Endothelial cell (in vitro differentiated cells): ENCODE measurements at regions not wholly inside any gene's neighbourhood (a gene's known extent, or its start where the extent isn't known, plus 50 kb on each side); places are given as distances from the start of the nearest gene placed in this dataset.

Source experiments
- DNase-seq: peaks from one replicate; pipeline ENCODE4 v3.0.0; 2021; ENCODE audit warnings: low spot score
- H3K27ac Mint-ChIP-seq: one replicate; pipeline ENCODE4 v1.8.0; 2021; ENCODE audit warnings: mixed read lengths, inconsistent platforms; ENCODE audit not compliant: unreplicated experiment
- H3K27me3 Mint-ChIP-seq: one replicate; pipeline ENCODE4 v1.8.0; 2021; ENCODE audit warnings: mild to moderate bottlenecking, moderate library complexity, mixed read lengths, inconsistent platforms; ENCODE audit not compliant: unreplicated experiment
- H3K36me3 Mint-ChIP-seq: one replicate; pipeline ENCODE4 v1.8.0; 2021; ENCODE audit warnings: mild to moderate bottlenecking, low read depth, mixed read lengths, inconsistent platforms; ENCODE audit not compliant: unreplicated experiment
- H3K4me1 Mint-ChIP-seq: one replicate; pipeline ENCODE4 v1.8.0; 2021; ENCODE audit warnings: mild to moderate bottlenecking, mixed read lengths, inconsistent platforms; ENCODE audit not compliant: unreplicated experiment
- H3K4me3 Mint-ChIP-seq: one replicate; pipeline ENCODE4 v1.8.0; 2021; ENCODE audit warnings: mild to moderate bottlenecking, mixed read lengths, inconsistent platforms; ENCODE audit not compliant: unreplicated experiment
- H3K9me3 Mint-ChIP-seq: one replicate; pipeline ENCODE4 v1.8.0; 2021; ENCODE audit warnings: mixed read lengths, inconsistent platforms; ENCODE audit not compliant: unreplicated experiment
- TF ChIP-seq, protein P1 (sequence below): fragments of 200-600 bp; sonication (generic); IDR thresholded peaks from one replicate; pipeline ENCODE4 v1.5.0; 2021; ENCODE audit warnings: antibody characterized with exemption; ENCODE audit not compliant: unreplicated experiment

DNA sequence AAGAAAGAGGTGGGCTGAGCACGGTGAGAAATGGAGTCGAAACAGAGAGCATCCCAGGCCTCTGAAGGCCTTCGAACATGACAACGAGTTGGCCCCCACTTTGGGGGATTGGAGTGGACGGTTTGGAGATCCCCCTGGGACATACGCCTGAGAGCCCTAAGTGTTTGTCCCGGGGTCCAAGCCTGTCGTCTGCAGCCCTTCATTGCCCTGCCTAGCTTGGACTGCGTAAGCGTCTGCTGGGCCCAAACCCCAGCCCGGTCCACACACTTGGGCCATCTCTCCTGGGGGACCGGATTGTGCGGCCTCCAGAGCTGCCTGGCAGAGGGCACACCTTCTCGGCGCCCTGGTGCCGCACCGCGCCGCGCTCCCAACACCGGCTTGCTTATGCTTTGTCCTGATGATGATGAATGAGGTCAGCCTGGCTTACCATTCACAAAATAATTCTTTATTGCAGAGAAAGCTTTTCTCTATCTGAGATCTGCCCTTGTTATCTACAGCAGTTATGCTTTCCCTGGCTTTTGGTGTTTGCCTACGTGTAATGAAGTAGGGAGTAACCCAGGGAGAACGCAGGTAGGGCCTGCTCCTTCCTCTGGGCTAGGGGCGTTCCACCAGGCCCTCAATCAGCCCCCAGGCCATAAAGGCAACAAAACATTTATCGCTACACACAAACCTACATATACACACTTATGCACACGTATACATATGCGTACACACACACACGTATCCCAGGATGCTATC is 85.9 kb upstream of the PPARA start:
- TF ChIP-seq, protein P1, sequence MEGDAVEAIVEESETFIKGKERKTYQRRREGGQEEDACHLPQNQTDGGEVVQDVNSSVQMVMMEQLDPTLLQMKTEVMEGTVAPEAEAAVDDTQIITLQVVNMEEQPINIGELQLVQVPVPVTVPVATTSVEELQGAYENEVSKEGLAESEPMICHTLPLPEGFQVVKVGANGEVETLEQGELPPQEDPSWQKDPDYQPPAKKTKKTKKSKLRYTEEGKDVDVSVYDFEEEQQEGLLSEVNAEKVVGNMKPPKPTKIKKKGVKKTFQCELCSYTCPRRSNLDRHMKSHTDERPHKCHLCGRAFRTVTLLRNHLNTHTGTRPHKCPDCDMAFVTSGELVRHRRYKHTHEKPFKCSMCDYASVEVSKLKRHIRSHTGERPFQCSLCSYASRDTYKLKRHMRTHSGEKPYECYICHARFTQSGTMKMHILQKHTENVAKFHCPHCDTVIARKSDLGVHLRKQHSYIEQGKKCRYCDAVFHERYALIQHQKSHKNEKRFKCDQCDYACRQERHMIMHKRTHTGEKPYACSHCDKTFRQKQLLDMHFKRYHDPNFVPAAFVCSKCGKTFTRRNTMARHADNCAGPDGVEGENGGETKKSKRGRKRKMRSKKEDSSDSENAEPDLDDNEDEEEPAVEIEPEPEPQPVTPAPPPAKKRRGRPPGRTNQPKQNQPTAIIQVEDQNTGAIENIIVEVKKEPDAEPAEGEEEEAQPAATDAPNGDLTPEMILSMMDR = no peak
- Mint-ChIP-seq H3K9me3 (no peaks in the 10 kb centered on the region), H3K27ac (no peak overlapping the region), H3K27me3 (peaks cover 15% of the 10 kb centered on the region), H3K36me3 (no peaks in the 10 kb centered on the region), H3K4me3 (no peak overlapping the region), H3K4me1 (no peaks in the 10 kb centered on the region)
- no peak for DNase-seq

DNA sequence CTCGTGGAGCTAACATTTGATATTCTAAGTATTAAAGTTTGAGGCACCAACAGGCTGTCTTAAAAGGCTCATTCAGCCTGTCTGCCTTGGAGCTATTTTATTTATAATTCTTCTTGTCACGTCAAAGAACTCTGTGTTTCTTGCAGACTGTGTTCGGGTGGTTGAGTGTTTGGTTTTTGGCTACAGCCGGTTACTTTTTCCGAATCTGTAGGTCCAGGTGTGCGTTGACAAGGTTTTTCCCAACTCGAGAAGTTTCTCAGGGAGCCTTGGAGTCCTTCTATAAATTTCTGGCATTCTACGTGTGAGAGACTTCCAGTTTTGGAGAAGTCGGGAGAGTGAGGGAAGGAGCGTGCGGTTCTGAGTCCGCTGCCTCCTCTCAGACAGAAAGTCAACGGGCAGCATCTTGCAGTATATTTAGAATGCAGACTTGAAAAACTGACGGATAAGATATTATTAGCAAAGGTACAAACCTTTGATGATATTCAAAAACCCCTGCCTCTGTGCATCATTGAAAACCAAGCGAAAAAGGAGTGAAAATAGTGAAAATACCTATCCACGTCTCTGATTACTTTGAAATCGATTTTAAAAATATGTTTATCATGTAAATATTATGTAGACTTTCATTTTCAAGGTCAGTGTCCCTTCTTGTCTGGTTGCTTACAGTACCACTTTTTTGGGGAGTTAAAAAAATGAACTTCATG is 85.2 kb upstream of the PPARA start:
- no peak for DNase-seq
- Mint-ChIP-seq H3K36me3 (no peaks in the 10 kb centered on the region), H3K4me3 (no peak overlapping the region), H3K9me3 (no peaks in the 10 kb centered on the region), H3K27me3 (peaks cover 18% of the 10 kb centered on the region), H3K4me1 (no peaks in the 10 kb centered on the region), H3K27ac (no peak overlapping the region)
- TF ChIP-seq, protein P1 = no peak

DNA sequence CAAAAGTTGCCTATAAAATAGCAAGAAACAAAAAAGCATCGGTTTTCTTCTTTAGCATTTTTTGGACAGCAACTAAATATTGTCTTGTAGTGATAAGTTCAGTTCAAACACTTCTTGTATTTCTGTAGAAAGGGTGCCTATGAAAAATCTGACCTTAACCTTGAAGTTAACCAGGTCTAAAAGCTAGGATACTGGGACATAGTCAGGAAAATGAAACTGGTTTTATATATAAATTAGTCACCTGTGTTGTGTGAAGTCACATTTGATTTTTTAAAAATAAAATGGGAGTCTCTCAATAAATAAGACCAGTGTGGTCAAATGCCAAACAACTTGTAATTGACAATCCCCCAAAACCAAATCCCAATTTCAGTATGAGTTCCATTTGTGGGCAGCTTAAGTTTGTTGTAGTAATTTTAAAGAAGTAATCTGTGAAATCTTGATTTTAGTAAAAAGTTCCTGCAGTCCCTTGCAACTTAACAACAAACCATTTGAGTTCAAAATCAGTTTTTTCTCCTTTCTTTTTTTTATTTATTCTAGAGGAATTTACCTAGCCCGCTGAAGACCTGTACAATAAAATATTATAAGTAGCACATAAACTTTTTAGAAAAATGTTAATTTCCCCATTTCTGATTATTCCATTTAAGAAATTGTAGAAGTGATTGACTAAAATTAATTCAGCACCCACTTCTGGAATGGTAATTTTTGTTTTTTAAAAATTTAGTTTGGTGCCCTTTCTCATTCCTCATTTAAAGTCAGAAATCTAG is 84.5 kb upstream of the PPARA start:
- TF ChIP-seq, protein P1 = no peak
- H3K4me3 Mint-ChIP-seq = no peak overlapping the region
- no peaks in the 10 kb centered on the region for H3K36me3 Mint-ChIP-seq
- no peaks in the 10 kb centered on the region for H3K4me1 Mint-ChIP-seq
- no peak for DNase-seq
- peaks cover 18% of the 10 kb centered on the region for H3K27me3 Mint-ChIP-seq
- H3K9me3 Mint-ChIP-seq = no peaks in the 10 kb centered on the region
- no peak overlapping the region for H3K27ac Mint-ChIP-seq

DNA sequence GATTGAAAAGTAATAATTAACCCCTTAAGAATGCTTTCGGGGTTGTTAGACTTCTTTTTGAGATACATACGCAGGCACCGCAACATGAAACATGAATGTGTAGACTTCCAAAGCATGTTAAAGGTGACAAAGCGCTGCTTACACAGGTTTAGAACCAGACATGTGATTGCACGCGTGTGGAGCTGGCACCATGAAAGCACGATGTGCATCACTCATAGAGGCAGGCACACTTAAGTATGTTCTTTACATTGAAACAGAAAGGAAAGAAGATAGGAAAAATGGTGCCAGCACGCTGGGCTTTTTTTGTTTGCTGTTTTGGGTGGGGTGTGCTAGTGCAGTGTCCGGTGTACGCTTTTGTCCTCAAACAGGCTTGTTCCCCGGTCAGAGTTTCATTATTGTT is 83.6 kb upstream of the PPARA start:
- Mint-ChIP-seq H3K9me3 (no peaks in the 10 kb centered on the region), H3K27me3 (peaks cover 18% of the 10 kb centered on the region), H3K4me3 (no peak overlapping the region), H3K36me3 (no peaks in the 10 kb centered on the region), H3K4me1 (no peaks in the 10 kb centered on the region), H3K27ac (no peak overlapping the region)
- TF ChIP-seq, protein P1 = no peak
- no peak for DNase-seq
